CD4-positive, alpha-beta T cell (primary cell): ENCODE measurements at regions not wholly inside any gene's neighbourhood (a gene's known extent, or its start where the extent isn't known, plus 50 kb on each side); places are given as distances from the start of the nearest gene placed in this dataset.

ENCODE experiments used
- ATAC-seq: fragments of 200-7000 bp; cut with Tn5 transposase; one replicate; pipeline ENCODE4 v1.10.0; 2022; ENCODE audit warnings: mild to moderate bottlenecking; ENCODE audit not compliant: poor library complexity
- CTCF ChIA-PET: fragments of 350-600 bp; sonication (Branson Sonifier 250); formaldehyde crosslinking; loops from one replicate; lab custom pipeline; 2021; ENCODE audit warnings: antibody characterized with exemption, inconsistent platforms; lab: Charles Lee
- POLR2A ChIA-PET: fragments of 350-600 bp; sonication (Branson Sonifier 250); formaldehyde crosslinking; loops from one replicate; lab custom pipeline; 2021; ENCODE audit warnings: antibody characterized with exemption, inconsistent platforms; lab: Charles Lee
- DNase-seq, 14 experiments: peaks; one replicate each; pipeline ENCODE4 v3.0.0-alpha.2; 2013 to 2020; ENCODE audit warnings: mixed read lengths in 2 of 14
- H3K27ac ChIP-seq, 2 donors: one replicate each; pipeline versions ENCODE4 v1.5.1 to v1.7.0; 2013; ENCODE audit warnings: low read length in 2 of 2, low read depth in 1 of 2, mild to moderate bottlenecking in 1 of 2
- H3K27me3 ChIP-seq, 2 experiments: 1 replicate in 1 of 2; 2 replicates in 1 of 2; pipeline versions ENCODE4 v1.6.1 to v1.7.0; 2013; ENCODE audit warnings: low read length in 2 of 2, control low read depth in 1 of 2, mild to moderate bottlenecking in 1 of 2, moderate library complexity in 1 of 2; ENCODE audit not compliant: insufficient read depth in 2 of 2, control insufficient read depth in 1 of 2
- H3K36me3 ChIP-seq: one replicate; pipeline ENCODE4 v1.6.1; 2013; ENCODE audit warnings: low read length, control low read depth; ENCODE audit not compliant: insufficient read depth
- H3K4me1 ChIP-seq: one replicate; pipeline ENCODE4 v1.6.1; 2013; ENCODE audit warnings: low read length, control low read depth; ENCODE audit not compliant: insufficient read depth
- H3K4me3 ChIP-seq: one replicate; pipeline ENCODE4 v1.5.1; 2013; ENCODE audit warnings: mild to moderate bottlenecking, low read length, moderate library complexity
- H3K9me3 ChIP-seq, 2 experiments: 1 replicate in 1 of 2; 2 replicates in 1 of 2; pipeline versions ENCODE4 v1.6.1 to v1.7.0; 2013; ENCODE audit warnings: low read length in 2 of 2, mild to moderate bottlenecking in 2 of 2, control low read depth in 1 of 2, moderate library complexity in 1 of 2; ENCODE audit not compliant: control insufficient read depth in 1 of 2, insufficient read depth in 1 of 2
- H3K27ac Mint-ChIP-seq: one replicate; pipeline ENCODE4 v1.8.0; 2020; ENCODE audit warnings: mixed read lengths
- H3K27me3 Mint-ChIP-seq: one replicate; pipeline ENCODE4 v1.8.0; 2021; ENCODE audit warnings: mixed read lengths
- H3K36me3 Mint-ChIP-seq: one replicate; pipeline ENCODE4 v1.8.0; 2021; ENCODE audit warnings: low read depth, mixed read lengths
- H3K4me1 Mint-ChIP-seq: one replicate; pipeline ENCODE4 v1.8.0; 2021; ENCODE audit warnings: low read depth, mixed read lengths
- H3K4me3 Mint-ChIP-seq: one replicate; pipeline ENCODE4 v1.8.0; 2020; ENCODE audit warnings: mild to moderate bottlenecking, mixed read lengths
- H3K9me3 Mint-ChIP-seq: one replicate; pipeline ENCODE4 v1.8.0; 2020; ENCODE audit warnings: mixed read lengths
- CTCF ChIP-seq: fragments of 200-600 bp; IDR thresholded peaks from one replicate; pipeline ENCODE4 v1.8.0; 2022; ENCODE audit warnings: antibody characterized with exemption, mild to moderate bottlenecking
- intact Hi-C, 2 experiments: fragments of 100-400 bp; cut with DNase I in 1 of 2; cut with micrococcal nuclease in 1 of 2; formaldehyde crosslinking; loops; one replicate each; pipeline versions ENCODE4 v1.15.1 to v1.9.0; 2023 to 2025; cut with DNase I, micrococcal nuclease

- ChIA-PET POLR2A (no interaction called here), CTCF (no interaction called here)
- Histone ChIP-seq H3K27ac (no peak overlapping the region), H3K36me3 (no peaks in the 10 kb centered on the region), H3K9me3 (peaks cover 0 to 6% of the 10 kb centered on the region in 2 experiments), H3K4me3 (no peak overlapping the region), H3K27me3 (no peaks in the 10 kb centered on the region), H3K4me1 (peaks cover 2% of the 10 kb centered on the region)
- Mint-ChIP-seq H3K27ac (no peak overlapping the region), H3K27me3 (no peaks in the 10 kb centered on the region), H3K4me3 (no peak overlapping the region), H3K4me1 (no peaks in the 10 kb centered on the region), H3K9me3 (no peaks in the 10 kb centered on the region), H3K36me3 (no peaks in the 10 kb centered on the region)
- no peak for DNase-seq
- intact Hi-C loops, result no loop called here
- TF ChIP-seq CTCF, result no peak
- no peak for ATAC-seq
Measured at GRCh38 chr5:91478096-91478495, 95.0 kb upstream of the ARRDC3 start.

GRCh38 chr5:91477408-91477807, 94.3 kb upstream of the ARRDC3 start:
- ChIA-PET POLR2A (no interaction called here), CTCF (no interaction called here)
- Mint-ChIP-seq H3K27ac (no peak overlapping the region), H3K4me1 (no peaks in the 10 kb centered on the region), H3K27me3 (no peaks in the 10 kb centered on the region), H3K4me3 (no peak overlapping the region), H3K9me3 (no peaks in the 10 kb centered on the region), H3K36me3 (no peaks in the 10 kb centered on the region)
- Histone ChIP-seq H3K9me3 (peaks cover 0 to 6% of the 10 kb centered on the region in 2 experiments), H3K4me1 (peaks cover 2% of the 10 kb centered on the region), H3K36me3 (no peaks in the 10 kb centered on the region), H3K27ac (no peak overlapping the region), H3K27me3 (no peaks in the 10 kb centered on the region), H3K4me3 (no peak overlapping the region)
- intact Hi-C loops, result no loop called here
- ATAC-seq (no peak), DNase-seq (no peak)
- no peak for TF ChIP-seq CTCF

- ChIA-PET POLR2A (no interaction called here), CTCF (no interaction called here)
- no peak overlapping the region for H3K27ac Mint-ChIP-seq
- H3K27me3 Mint-ChIP-seq, result no peaks in the 10 kb centered on the region
- Histone ChIP-seq H3K36me3 (no peaks in the 10 kb centered on the region), H3K27me3 (no peaks in the 10 kb centered on the region), H3K9me3 (peaks cover 0 to 6% of the 10 kb centered on the region in 2 experiments), H3K27ac (no peak overlapping the region), H3K4me3 (no peak overlapping the region), H3K4me1 (no peaks in the 10 kb centered on the region)
- ATAC-seq (no peak), DNase-seq (no peak)
- intact Hi-C loops, result no loop called here
- no peaks in the 10 kb centered on the region for H3K9me3 Mint-ChIP-seq
- H3K36me3 Mint-ChIP-seq, result no peaks in the 10 kb centered on the region
- no peak overlapping the region for H3K4me3 Mint-ChIP-seq
- H3K4me1 Mint-ChIP-seq, result peaks cover 9% of the 10 kb centered on the region
- TF ChIP-seq CTCF, result no peak
Measured at GRCh38 chr5:91474201-91474600, 91.1 kb upstream of the ARRDC3 start.
